Renal cortex interstitium (tissue), 11 donors: ENCODE measurements at regions not wholly inside any gene's neighbourhood (a gene's known extent, or its start where the extent isn't known, plus 50 kb on each side); places are given as distances from the start of the nearest gene placed in this dataset.

Source experiments
- DNase-seq, 11 donors: peaks; one replicate each; pipeline ENCODE4 v3.0.0-alpha.2; 2013; ENCODE audit warnings: low read depth in 9 of 11, low spot score in 4 of 11; ENCODE audit errors: extremely low read depth in 1 of 11

DNA sequence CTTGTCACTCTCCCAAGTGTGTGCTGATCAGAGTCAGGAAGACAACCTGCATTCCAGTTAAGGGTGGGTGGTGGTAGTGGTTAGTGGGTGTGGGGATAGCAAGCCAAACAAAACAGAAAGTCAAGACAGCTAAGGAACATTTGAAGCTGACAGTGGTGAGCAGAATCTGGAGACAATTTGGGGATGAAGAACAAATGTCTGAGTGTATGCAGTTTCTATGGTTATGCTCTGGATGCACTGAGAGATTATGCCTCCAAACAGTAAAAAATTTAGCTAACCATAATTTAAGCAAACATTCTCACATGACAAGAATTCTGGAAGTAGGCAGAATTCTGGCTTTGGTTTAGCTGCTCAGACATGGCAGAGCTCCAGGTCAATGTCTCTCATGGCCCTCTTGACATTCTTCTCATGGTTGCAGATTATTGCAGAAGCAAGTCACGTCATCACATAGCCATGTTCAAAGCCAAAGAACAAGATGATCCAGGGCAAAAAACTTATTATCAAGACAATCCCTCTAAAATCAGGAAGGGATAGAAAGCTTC lies 148.7 kb downstream of the LURAP1L start:
- DNase-seq: peak in 2 of 11 donors; percentile 3 to 9

DNA sequence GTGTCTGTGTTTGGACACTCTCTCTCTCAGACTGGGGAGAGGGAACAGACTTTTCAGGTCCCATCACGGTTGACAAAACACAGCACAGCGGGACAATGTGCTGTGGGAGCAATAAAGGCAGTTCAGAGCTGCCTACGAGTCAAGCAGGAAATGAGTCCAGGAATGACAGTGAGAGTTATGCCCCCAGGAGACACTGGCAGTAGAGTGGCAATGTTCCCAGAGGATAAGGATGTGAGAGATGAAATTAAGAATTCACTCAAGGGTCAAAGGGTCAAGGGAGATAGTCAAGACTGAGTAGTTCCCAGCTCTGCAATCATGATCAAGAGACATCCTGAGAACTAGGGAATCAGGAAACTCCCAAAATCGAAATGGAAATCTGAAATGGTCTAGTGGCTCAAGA lies 156.1 kb downstream of the LURAP1L start:
- no peak for DNase-seq

DNA sequence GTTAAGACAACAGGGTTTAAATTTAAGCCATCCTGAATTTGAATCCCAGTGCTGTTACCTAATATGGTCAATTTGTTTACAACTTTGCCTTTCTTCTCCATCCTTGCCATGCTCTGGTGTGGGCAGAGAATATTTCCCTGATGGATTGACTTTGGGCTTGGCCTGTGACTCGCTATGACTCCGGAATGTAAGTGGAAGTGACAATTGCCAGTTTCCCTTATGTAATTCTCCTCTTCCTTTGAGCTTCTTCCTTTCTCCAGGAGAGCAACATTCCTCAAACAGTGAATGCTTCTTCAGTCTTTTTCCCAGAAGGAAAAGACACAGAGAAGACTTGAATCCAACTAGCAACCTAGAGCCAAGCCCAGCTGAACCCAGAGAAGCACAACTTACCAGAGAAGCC lies 159.1 kb downstream of the LURAP1L start:
- DNase-seq: no peak

DNA sequence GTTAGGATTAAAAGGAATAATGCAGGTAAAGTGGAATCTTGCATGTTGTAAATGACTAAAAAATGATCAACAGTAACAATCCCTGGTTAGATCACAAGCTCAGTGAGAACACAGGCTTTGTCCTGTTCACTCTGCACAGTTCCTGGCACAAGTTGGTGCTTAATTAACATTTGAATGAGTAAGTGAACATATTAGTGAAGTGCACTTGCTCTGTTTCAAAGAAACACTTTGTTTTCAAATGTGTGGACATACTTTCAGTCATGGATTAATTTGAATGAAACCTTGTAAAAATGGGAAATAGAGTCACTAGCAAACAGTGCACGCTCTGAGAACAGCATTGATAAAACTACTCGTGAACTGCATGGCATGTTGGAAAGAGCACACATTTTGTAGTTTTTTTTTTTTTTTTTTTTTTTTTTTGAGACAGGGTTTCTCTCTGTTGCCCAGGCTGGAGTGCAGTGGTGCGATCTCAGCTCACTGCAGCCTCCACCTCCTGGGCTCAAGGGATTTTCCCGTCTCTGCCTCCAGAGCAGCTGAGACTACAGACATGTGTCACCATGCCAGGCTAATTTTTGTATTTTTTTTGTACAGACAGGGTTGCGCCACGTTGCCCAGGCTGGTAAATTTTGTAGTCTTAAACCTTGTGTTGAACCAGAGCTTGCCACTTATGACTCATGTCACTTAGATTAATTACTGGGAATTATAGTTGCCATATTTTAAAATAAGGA lies 159.9 kb downstream of the LURAP1L start:
- DNase-seq: no peak

DNA sequence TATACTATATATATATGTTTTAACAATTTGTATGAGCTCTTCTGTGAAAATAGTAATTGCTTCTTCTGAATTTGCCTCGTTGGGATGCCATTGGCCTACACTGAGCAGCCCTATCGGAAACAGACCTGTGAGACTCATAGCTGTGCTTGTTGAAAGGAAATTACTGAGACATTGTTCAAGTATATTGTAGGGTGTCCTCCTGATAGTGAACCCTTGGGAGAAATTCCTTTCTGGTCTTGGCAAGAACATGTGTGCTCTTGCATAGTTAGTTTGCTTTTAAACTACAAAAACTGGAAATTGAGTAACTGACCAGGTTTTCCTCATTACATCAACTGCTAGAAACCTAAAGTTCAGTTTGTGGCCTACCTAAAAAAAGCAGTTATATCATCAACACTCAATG lies 160.9 kb downstream of the LURAP1L start:
- DNase-seq: no peak

DNA sequence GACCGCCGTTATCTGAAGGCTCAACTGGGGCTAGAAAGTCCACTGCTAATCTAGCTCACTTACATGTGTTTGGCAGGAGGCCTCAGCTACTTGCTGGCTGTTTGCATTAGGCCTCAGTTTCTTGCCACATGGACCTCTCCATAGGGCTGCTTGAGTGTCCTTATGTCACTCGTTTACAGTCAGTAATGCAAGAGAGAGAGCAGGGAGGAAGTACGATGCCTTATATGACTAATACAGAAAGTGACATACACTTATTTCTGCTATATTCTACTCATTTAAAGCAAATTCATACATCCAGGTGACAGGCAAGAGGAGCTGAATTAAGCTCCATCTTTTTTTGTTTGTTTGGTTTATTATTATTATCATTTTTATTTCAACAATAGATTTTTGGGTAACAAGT lies 179.6 kb downstream of the LURAP1L start:
- no peak for DNase-seq

DNA sequence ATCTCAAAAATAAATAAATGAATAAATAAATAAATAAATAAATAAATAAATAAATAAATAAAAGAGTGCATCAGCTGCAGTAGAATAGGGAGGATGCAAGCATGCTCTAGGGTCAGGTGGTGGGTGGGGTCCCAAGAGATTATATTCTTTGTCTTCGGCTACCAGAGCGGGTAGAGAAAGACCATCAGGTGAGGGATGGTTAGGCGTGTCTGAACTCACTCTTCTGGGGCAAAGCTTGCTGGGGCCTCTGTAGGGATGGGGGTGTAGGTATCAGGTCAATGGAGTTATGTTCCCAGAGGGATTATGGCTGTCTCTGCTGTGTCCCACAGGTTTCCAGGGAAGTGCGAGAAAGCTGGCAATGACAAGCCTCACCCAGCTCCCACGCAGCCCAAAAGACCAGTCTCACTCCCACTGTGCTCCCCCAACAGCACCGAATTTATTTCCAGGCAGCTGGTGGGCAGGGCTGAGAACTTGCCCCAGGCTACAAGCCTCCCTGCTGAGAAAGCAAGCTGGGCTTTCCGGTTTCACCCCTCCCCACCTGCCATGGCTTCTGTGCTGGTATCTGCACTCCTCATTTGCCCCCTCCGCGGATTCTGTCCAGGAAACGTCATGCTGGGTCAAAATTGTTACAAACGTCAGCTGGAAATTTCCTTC lies 180.8 kb downstream of the LURAP1L start:
- no peak for DNase-seq

DNA sequence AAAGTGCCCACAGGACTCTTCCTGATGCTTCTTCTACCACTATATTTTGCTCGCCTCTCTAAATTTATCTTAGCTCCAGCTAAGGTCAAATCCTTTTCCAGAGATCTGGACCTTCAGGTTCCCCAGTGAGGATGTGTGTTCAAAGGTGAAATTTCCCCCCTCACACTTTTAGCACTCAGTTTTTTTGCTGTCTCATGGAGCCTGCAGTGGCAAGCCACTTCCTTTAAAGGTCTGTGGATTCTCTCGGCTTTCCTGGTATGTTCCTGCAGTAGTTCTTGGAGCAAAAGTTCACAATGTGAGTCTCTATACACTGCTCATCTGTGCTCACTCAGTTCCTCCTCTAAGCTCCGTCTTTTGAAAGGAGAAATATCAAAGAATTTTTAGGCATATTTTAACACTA lies 181.4 kb downstream of the LURAP1L start:
- DNase-seq: no peak

DNA sequence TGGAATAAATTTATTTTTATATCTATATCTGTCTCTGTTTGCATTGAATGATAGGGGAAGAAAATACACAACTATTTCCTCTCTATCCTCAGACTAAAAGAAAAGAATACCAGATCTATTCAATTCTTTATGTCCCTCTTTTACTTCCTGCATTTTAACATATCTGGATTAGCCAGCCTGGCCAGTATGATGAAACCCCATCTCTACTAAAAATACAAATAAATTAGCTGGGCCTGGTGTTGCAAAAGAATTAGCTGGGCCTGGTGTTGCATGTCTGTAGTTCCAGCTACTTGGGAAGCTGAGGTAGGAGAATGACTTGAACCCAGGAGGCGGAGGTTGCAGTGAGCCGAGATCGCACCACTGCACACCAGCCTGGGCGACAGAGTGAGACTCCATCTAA lies 182.0 kb downstream of the LURAP1L start:
- DNase-seq: no peak

DNA sequence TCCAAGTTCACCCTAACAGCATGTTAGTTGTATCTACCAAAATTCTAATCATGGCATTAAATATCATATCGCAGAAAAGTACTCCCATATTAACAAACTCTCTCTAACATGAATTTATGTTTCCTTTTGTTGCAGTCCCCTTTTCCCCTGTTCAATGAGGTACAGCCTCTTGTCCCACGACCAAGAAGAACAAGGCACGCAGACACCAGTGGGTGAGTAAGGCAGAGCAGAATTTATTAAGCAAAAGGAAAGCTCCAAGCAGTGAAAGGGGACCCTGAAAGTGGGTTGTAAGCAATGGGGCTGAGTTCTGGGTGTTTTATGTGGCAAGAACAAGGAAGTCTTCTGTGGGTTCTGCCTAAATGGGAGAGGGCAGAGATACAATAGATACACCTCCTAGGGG lies 183.5 kb downstream of the LURAP1L start:
- DNase-seq: no peak

DNA sequence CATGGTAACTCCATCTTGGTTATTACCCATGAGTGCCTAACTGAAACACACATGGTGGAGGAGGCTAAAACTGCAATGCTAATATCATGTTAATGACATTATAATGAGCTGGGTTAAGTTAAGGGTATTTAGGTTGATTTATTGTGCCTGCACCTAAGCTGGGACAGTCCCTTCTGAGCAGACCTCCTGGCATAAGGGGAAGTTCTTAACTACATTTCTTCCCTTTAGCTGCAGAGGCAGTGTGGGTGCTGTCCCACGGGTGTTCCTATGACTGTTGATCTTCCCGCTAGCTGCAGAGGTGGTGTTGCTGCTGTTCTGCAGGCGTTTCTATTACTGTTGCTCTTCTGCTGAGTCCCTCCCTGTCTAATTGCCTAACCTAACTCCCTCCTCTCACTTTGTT lies 183.9 kb downstream of the LURAP1L start:
- no peak for DNase-seq

DNA sequence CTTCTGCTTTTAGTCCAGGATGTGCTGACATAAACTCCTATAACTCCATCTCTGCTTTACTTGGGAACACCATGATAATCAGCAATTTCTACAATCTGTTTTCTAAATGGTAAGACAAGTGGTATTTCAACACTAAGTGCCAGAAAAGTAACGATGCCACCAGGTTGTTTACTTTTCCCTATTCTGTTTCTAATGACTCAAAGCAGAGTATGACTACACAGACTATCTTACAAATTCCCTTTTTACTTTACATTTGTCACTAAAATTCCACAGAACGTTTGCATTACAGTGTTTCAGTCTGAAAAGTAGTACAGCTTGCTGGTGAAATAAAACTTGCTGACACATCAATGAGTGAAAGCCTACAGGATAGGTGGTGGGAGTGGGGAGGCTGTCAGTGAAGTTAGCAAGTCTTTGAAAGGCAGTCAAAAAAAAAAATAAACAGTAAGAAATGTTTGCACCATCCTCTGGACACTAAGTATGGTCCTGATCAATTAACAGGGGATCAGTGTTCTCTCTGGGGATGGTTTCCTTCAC lies 186.5 kb downstream of the LURAP1L start:
- DNase-seq: no peak

DNA sequence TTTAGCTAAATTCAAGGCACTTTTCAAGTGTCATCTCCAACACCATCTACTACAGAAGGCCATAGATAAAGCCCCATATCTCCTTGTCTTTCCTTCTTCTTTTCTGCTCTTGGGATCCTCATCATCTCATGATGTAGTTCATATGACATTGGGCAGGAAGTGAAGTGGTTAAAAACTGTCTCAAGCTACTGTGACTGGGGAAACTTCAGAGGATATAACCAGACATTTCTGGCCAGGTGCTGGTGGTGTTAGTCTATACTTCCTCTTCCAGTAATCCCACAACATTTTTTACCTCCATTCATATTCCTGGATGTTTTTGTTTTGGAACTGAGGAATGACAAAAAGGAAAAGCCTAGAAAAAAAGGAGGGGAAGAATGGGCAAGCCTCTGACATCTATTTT lies 188.7 kb downstream of the LURAP1L start:
- DNase-seq: no peak

DNA sequence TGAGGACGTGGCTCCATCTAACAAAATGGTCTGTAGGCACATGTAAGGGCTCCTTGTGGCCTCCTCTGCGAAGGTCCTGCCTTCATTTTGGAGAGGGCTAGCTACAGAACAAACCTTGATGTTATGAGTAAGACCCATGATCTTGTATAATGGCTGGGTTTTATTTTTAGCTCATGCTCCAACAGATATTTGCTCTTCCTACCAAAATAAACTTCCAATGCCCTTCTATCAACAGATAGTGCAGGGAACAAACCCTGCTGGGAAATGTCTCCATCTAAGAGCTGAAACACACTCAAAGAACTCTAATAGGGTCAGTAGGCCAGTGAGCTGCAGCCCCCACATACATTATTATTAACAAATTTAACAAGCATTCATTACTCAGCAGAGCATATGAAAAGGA lies 189.5 kb downstream of the LURAP1L start:
- peak in 1 of 11 donors; percentile 5 for DNase-seq

DNA sequence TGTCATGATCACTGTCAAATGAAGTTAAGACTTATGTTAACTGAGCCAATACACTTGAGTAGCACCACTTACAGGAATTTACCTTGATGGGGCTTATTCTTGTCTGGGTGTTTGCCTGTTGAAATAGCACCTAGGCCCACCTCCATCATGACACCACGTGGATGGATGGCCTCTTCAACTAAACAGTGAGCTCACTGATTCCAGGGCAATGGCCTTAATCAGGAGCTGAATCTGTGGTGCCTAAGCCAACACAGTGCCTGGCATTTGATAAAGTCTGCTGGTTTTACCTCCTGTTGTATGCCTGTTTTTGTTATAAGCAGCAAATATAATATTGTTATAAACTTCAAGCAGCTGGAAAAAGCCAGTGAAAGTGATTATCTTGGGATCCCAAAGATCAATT lies 190.5 kb downstream of the LURAP1L start:
- no peak for DNase-seq

DNA sequence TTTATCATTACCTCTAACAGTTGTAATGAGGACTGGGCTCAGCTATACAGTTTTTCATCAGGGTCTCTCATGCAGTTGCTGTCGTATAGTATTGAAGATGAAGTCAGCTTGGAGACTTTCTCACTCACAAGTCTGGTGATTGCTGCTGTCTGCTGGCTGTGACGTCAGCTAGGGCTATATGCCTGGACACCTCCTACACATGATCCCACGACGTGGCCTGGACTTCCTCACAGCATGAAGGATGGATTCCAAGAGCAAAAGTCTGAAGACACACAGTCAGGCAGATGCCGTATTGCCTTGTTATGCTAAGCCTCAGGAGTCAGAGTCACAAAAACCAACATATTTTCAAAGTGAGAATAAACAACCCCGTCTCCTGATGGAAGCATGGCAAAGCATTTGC lies 193.3 kb downstream of the LURAP1L start:
- DNase-seq: no peak

DNA sequence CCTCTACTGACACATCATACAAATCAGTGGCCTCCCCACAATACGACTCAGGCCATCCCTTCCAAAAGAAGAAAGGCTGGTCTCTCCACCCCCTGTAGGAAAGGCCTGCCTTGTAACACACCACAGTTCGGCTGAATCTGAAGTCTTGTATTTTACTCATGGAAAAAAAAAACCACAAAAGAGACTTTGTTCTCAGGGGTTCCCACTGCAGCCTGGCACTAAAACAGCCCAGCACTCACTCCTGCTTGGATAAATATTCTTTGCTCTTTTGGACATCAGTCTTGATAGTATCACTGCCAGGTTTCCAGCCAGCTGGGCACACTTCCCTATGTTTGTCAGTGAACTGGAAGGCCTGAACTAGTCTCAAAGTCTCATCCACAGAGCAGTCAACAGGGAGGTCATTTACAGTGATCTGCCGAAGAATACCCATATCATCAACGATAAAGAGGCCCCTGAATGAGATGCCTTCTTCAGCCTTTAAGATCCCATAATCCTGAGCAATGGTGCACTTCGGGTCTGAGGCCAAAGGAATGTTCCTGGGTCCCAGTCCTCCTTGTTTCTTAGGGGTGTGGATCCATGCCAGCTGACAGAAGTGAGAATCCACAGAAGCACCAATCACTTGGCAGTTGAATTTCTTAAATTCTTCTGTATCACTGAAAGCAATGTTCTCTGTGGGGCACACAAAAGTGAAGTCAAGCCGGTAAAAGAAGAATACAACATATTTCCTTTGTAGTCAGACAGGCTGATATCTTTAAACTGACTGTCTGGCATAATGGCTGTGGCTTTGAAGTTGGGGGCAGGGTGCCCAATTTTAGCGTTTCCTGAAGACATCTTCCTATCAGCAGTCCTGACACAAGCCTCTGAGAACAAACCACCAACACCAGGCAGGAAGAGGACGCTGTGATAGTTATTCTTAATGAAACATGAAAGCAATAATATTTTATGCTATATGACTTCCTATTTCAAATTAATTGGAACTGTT lies 198.1 kb downstream of the LURAP1L start:
- no peak for DNase-seq

DNA sequence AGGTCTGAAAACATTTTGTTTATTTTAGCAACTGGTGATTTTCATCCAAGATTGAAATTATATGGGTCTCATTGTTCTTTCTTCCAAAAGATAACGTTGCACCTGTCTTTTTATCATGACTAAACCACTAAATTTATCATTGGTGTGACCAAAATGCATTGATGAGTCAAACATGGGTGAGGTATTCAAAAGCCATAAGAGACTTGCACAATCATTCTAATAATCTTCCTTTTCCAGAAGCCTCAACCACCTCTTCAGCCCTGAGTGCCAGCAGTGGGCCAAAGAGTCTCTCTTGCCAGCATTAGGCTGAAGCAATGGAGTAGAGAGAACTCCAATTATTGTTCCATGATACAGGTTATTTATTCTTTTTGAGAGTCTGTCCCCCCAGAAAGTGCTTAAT lies 198.9 kb downstream of the LURAP1L start:
- no peak for DNase-seq

DNA sequence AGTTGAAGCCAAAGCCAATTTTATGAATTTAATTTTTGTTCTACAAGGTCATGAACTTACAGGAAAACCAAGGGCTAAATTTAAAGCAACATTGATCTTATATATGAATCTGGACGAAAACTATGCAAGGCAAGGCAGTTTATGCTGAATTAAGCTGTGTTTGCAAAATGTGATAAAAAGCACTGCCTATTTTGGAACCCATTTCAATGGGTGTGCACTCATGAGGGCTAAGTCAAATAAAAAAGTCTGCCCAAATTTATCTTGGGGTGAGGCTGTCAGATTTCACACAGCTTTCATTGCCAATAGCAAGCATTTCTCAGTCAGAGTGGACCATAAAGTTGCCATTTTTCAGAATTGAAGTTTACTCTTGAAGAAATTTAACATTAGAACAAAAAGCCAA lies 199.9 kb downstream of the LURAP1L start:
- no peak for DNase-seq
